Astrocyte (in vitro differentiated cells and primary cell): ENCODE measurements at regions not wholly inside any gene's neighbourhood (a gene's known extent, or its start where the extent isn't known, plus 50 kb on each side); places are given as distances from the start of the nearest gene placed in this dataset.

Experiments used
- DNase-seq: peaks from one replicate; pipeline ENCODE4 v3.0.0-alpha.2; 2010; ENCODE audit warnings: low read depth
- FAIRE-seq: peaks from 2 replicates; lab custom pipeline; 2011; peaks lifted over from hg19 to GRCh38; lab: Jason Lieb, UNC
- H2AFZ ChIP-seq: 2 replicates; pipeline ENCODE4 v1.6.0; 2012; ENCODE audit warnings: low read depth, low read length, inconsistent platforms
- H3K27ac ChIP-seq: 2 replicates; pipeline ENCODE4 v1.5.1; 2011; ENCODE audit warnings: low read depth, low read length, inconsistent platforms
- H3K27me3 ChIP-seq: 2 replicates; pipeline ENCODE4 v1.6.0; 2011; ENCODE audit warnings: low read length, inconsistent platforms; ENCODE audit not compliant: insufficient read depth
- H3K36me3 ChIP-seq: 2 replicates; pipeline ENCODE4 v1.5.1; 2011; ENCODE audit warnings: low read length, inconsistent platforms; ENCODE audit not compliant: insufficient read depth
- H3K4me1 ChIP-seq: 2 replicates; pipeline ENCODE4 v1.5.1; 2011; ENCODE audit warnings: low read length, inconsistent platforms; ENCODE audit not compliant: insufficient read depth
- H3K4me2 ChIP-seq: 2 replicates; pipeline ENCODE4 v1.6.0; 2012; ENCODE audit warnings: low read length, inconsistent platforms
- H3K4me3 ChIP-seq: 2 replicates; pipeline ENCODE4 v1.5.1; 2011; ENCODE audit warnings: low read depth, mild to moderate bottlenecking, low read length, inconsistent platforms; ENCODE audit not compliant: insufficient read depth
- H3K79me2 ChIP-seq: 2 replicates; pipeline ENCODE4 v1.6.0; 2012; ENCODE audit warnings: mild to moderate bottlenecking, low read length, inconsistent platforms; ENCODE audit not compliant: insufficient read depth
- H3K9ac ChIP-seq: 2 replicates; pipeline ENCODE4 v1.6.0; 2012; ENCODE audit warnings: mild to moderate bottlenecking, low read length, inconsistent platforms
- H3K9me3 ChIP-seq: 2 replicates; pipeline ENCODE4 v1.5.1; 2012; ENCODE audit warnings: low read depth, mild to moderate bottlenecking, low read length, inconsistent platforms; ENCODE audit not compliant: insufficient read depth
- H4K20me1 ChIP-seq: 2 replicates; pipeline ENCODE4 v1.6.0; 2012; ENCODE audit warnings: low read length, inconsistent platforms; ENCODE audit not compliant: insufficient read depth
- H3K27ac Mint-ChIP-seq: one replicate; pipeline ENCODE4 v1.8.0; 2021; ENCODE audit warnings: mild to moderate bottlenecking, mixed read lengths; ENCODE audit not compliant: unreplicated experiment
- H3K27me3 Mint-ChIP-seq: one replicate; pipeline ENCODE4 v1.8.0; 2021; ENCODE audit warnings: low read depth, mixed read lengths; ENCODE audit not compliant: unreplicated experiment
- H3K36me3 Mint-ChIP-seq: one replicate; pipeline ENCODE4 v1.8.0; 2021; ENCODE audit warnings: low read depth, mixed read lengths; ENCODE audit not compliant: unreplicated experiment
- H3K4me1 Mint-ChIP-seq: one replicate; pipeline ENCODE4 v1.8.0; 2021; ENCODE audit warnings: low read depth, mixed read lengths; ENCODE audit not compliant: unreplicated experiment
- H3K4me3 Mint-ChIP-seq: one replicate; pipeline ENCODE4 v1.8.0; 2021; ENCODE audit warnings: mild to moderate bottlenecking, moderate library complexity, mixed read lengths; ENCODE audit not compliant: unreplicated experiment
- H3K9me3 Mint-ChIP-seq: one replicate; pipeline ENCODE4 v1.8.0; 2021; ENCODE audit warnings: mild to moderate bottlenecking, mixed read lengths; ENCODE audit not compliant: unreplicated experiment
- CTCF ChIP-seq: IDR thresholded peaks from 2 replicates; pipeline ENCODE4 v1.5.1; 2011; ENCODE audit warnings: low read depth, mild to moderate bottlenecking, inconsistent platforms, low read length, moderate library complexity; ENCODE audit not compliant: insufficient read depth
- EZH2 ChIP-seq: IDR thresholded peaks from 2 replicates; pipeline ENCODE4 v1.6.1; 2012; ENCODE audit warnings: mild to moderate bottlenecking, low read length, inconsistent platforms; ENCODE audit not compliant: insufficient read depth

- H3K9me3 ChIP-seq, result no peaks in the 10 kb centered on the region
- H3K9ac ChIP-seq, result no peak overlapping the region
- FAIRE-seq (no peak), DNase-seq (no peak)
- Mint-ChIP-seq H3K36me3 (no peaks in the 10 kb centered on the region), H3K9me3 (peaks cover 3% of the 10 kb centered on the region), H3K4me3 (no peak overlapping the region), H3K27me3 (peaks cover 60% of the 10 kb centered on the region), H3K4me1 (no peaks in the 10 kb centered on the region), H3K27ac (no peak overlapping the region)
- TF ChIP-seq EZH2, result no peak
- no peak for TF ChIP-seq CTCF
- H3K4me2 ChIP-seq, result no peak overlapping the region
- H3K36me3 ChIP-seq, result no peaks in the 10 kb centered on the region
- H2AFZ ChIP-seq, result no peak overlapping the region
- peaks cover 14% of the 10 kb centered on the region for H3K27me3 ChIP-seq
- H3K27ac ChIP-seq, result no peak overlapping the region
- no peaks in the 10 kb centered on the region for H3K79me2 ChIP-seq
- no peaks in the 10 kb centered on the region for H3K4me1 ChIP-seq
- H3K4me3 ChIP-seq, result no peak overlapping the region
- no peaks in the 10 kb centered on the region for H4K20me1 ChIP-seq
These were observed 65.0 kb upstream of the DISP3 start for GRCh38 chr1:11413986-11414391.

- H3K9me3 ChIP-seq, result no peaks in the 10 kb centered on the region
- H3K27ac ChIP-seq, result no peak overlapping the region
- TF ChIP-seq CTCF (no peak), EZH2 (no peak)
- H3K36me3 Mint-ChIP-seq, result no peaks in the 10 kb centered on the region
- FAIRE-seq (no peak), DNase-seq (no peak)
- no peaks in the 10 kb centered on the region for H3K36me3 ChIP-seq
- H3K4me3 Mint-ChIP-seq, result no peak overlapping the region
- peaks cover 59% of the 10 kb centered on the region for H3K27me3 Mint-ChIP-seq
- no peaks in the 10 kb centered on the region for H4K20me1 ChIP-seq
- H3K4me3 ChIP-seq, result no peak overlapping the region
- peaks cover 14% of the 10 kb centered on the region for H3K27me3 ChIP-seq
- H3K9me3 Mint-ChIP-seq, result peaks cover 5% of the 10 kb centered on the region
- H2AFZ ChIP-seq, result no peak overlapping the region
- no peaks in the 10 kb centered on the region for H3K4me1 ChIP-seq
- no peaks in the 10 kb centered on the region for H3K79me2 ChIP-seq
- no peak overlapping the region for H3K9ac ChIP-seq
- H3K4me2 ChIP-seq, result no peak overlapping the region
- H3K27ac Mint-ChIP-seq, result no peak overlapping the region
- no peaks in the 10 kb centered on the region for H3K4me1 Mint-ChIP-seq
These were observed 63.9 kb upstream of the DISP3 start for GRCh38 chr1:11414926-11415538.

- peaks cover 7% of the 10 kb centered on the region for H3K9me3 Mint-ChIP-seq
- no peak overlapping the region for H3K4me3 Mint-ChIP-seq
- Histone ChIP-seq H3K4me1 (no peaks in the 10 kb centered on the region), H3K27ac (no peak overlapping the region), H3K79me2 (no peaks in the 10 kb centered on the region), H4K20me1 (no peaks in the 10 kb centered on the region), H3K4me2 (no peak overlapping the region), H3K27me3 (peaks cover 14% of the 10 kb centered on the region), H2AFZ (no peak overlapping the region), H3K9me3 (no peaks in the 10 kb centered on the region), H3K36me3 (no peaks in the 10 kb centered on the region), H3K9ac (no peak overlapping the region), H3K4me3 (no peak overlapping the region)
- H3K4me1 Mint-ChIP-seq, result no peaks in the 10 kb centered on the region
- peaks cover 60% of the 10 kb centered on the region for H3K27me3 Mint-ChIP-seq
- FAIRE-seq, result no peak
- H3K36me3 Mint-ChIP-seq, result no peaks in the 10 kb centered on the region
- H3K27ac Mint-ChIP-seq, result no peak overlapping the region
- no peak for DNase-seq
- TF ChIP-seq EZH2, result no peak
- TF ChIP-seq CTCF, result no peak
These were observed 61.8 kb upstream of the DISP3 start for GRCh38 chr1:11417162-11417561.
